Left kidney (tissue), 1 donor: ENCODE measurements at regions not wholly inside any gene's neighbourhood (a gene's known extent, or its start where the extent isn't known, plus 50 kb on each side); places are given as distances from the start of the nearest gene placed in this dataset.
A peak's percentile ranks its signal among the peaks of the same experiment; 100 is the strongest.
"Not testable (repeated sequence)": the region's sequence is repeated elsewhere in the genome, so short reads cannot be mapped to it uniquely, and the experiment has no call there.

Experiments
- DNase-seq: peaks from one replicate; pipeline ENCODE4 v3.0.0-alpha.2; 2013

GRCh38 chr16:29578898-29579297, 72.7 kb upstream of the NPIPB12 start:
- not testable (repeated sequence) for DNase-seq

- DNase-seq: not testable (repeated sequence)
Measured at GRCh38 chr16:29581764-29582163, 75.6 kb upstream of the NPIPB12 start.

- not testable (repeated sequence) for DNase-seq
Measured at GRCh38 chr16:29591919-29592318, 71.1 kb upstream of the SPN start.

- DNase-seq: not testable (repeated sequence)
Measured at GRCh38 chr16:29594269-29594925, 68.7 kb upstream of the SPN start.

- DNase-seq: peak; percentile 82
Measured at GRCh38 chr16:29594926-29595838, 67.9 kb upstream of the SPN start.

GRCh38 chr16:29597030-29597429, 66.0 kb upstream of the SPN start:
- not testable (repeated sequence) for DNase-seq

GRCh38 chr16:29600111-29601000, 62.7 kb upstream of the SPN start:
- DNase-seq: not testable (repeated sequence)

GRCh38 chr16:29602247-29602625, 60.8 kb upstream of the SPN start:
- DNase-seq: not testable (repeated sequence)

GRCh38 chr16:29602683-29603088, 60.4 kb upstream of the SPN start:
- not testable (repeated sequence) for DNase-seq

GRCh38 chr16:29604631-29605549, 58.2 kb upstream of the SPN start:
- not testable (repeated sequence) for DNase-seq

GRCh38 chr16:29605593-29606205, 57.3 kb upstream of the SPN start:
- DNase-seq: not testable (repeated sequence)

- DNase-seq: not testable (repeated sequence)
Measured at GRCh38 chr16:29606669-29607427, 56.2 kb upstream of the SPN start.

GRCh38 chr16:29607428-29607823, 55.6 kb upstream of the SPN start:
- not testable (repeated sequence) for DNase-seq

GRCh38 chr16:29612381-29613306, 50.4 kb upstream of the SPN start:
- not testable (repeated sequence) for DNase-seq
